Esophagus mucosa (tissue), 1 donor: ENCODE measurements at regions not wholly inside any gene's neighbourhood (a gene's known extent, or its start where the extent isn't known, plus 50 kb on each side); places are given as distances from the start of the nearest gene placed in this dataset.

ENCODE experiments used
- ATAC-seq: fragments of 200-7000 bp; cut with Tn5 transposase; one replicate; pipeline ENCODE4 v1.9.1; 2020
- donor health status: DM: yes; HTN: yes; CAD: no.

- no peak for ATAC-seq
These were observed 1293.7 kb upstream of the C9orf72 start for GRCh38 chr9:28866951-28867350.

DNA sequence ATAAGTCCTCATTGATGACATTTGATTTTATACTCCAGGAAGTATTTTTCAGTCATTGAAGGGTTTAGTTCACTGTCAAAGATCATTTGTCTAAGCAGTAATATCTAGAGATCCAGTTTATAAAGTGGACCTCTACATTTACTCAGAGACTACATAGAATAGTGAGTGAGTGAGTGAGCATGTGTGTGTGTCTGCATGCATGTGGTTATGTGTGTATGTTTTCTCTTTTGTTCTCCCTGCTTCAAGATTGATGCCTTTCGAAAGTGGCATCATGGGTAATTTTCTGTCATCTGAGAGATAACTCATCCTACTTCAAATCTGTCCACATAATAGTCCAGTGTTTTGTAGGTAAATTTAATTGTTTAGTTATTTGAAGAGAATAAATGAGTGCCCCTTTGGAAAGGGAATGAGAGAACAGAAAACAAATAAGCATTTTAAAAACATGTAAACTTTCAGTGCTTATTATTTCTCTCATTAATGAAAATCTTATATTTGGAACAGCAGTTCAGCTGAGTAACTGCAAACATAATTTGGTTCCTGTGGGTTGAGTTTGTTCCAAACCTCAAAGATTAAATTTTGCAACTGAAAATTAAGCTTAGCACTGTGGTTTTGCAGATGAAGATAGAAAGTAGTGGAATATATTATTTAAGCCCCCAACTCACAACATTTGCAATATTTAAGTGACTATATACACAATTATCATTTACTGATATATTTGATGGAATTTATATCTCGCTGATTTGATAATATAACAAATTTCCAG, 1295.1 kb upstream of the C9orf72 start:
- no peak for ATAC-seq

DNA sequence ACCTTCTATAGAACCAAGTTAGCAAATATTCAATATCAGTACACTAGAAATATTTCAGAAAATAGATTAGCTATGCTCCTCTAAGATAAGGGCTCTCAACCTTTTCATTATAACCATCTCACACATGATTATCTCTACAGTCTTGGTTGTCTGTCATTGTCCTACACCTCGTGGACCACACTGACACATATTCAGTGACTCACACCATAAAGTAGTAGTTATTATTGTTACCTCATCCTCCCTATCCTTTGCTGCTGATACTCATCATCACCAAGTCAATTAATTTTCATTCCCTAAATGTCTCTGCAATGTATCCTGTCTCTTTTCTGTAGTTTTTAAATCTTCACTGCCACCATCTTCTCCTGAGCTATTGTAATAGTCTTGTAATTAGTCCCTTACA, 1309.2 kb upstream of the C9orf72 start:
- ATAC-seq, result no peak

DNA sequence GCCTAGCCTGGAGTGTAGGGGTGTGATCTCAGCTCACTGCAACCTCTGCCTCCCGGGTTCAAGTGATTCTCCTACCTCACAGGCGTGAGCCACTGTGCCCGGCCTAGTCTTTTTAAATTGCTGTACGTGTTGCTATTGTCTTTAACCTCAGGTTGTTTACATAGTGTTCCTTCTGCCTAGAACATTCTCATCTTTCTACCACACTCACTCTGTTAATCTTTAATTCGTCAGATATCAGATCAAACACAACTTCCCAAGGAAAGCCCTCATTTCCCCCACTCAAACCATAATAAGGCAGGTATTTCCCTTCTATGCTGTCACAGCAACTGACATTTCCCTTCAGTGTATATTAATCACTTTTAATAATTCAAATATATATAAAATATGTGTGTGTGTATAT, 1310.0 kb upstream of the C9orf72 start:
- no peak for ATAC-seq

DNA sequence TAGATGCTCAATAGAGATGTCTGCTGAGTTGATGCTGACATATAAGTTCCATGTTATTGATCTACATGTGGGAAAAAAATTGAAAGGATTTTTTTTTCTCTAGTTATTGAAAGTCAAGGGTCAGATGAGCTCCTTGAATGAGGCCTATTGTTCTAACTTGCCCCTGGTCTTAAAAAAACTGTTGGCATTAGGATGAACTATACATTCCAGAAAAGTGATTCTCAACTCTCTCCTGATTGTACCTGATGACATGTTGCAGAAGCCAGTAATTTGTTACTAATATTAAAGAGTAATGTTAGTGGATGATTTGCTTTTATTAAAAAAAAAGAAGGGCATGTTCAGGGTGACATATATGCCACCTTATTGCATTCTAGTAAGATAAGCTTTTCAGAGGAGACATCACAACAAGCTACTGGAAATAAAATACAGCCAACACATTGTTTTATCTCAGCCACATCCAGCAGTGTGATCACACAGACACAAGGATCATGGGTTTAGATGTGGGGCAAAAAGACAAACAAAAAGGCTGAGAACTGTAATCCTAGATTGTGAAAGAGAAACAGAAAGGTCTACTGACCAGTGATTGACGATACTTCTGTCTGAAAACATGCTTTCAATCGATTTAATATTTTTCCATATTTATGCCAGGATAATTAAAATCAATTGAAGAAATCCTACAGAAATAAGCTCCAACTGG, 1314.1 kb upstream of the C9orf72 start:
- ATAC-seq, result no peak

GRCh38 chr9:28888806-28889205, 1315.5 kb upstream of the C9orf72 start:
- no peak for ATAC-seq

- ATAC-seq, result no peak
These were observed 1319.3 kb upstream of the C9orf72 start for GRCh38 chr9:28892538-28892937.

DNA sequence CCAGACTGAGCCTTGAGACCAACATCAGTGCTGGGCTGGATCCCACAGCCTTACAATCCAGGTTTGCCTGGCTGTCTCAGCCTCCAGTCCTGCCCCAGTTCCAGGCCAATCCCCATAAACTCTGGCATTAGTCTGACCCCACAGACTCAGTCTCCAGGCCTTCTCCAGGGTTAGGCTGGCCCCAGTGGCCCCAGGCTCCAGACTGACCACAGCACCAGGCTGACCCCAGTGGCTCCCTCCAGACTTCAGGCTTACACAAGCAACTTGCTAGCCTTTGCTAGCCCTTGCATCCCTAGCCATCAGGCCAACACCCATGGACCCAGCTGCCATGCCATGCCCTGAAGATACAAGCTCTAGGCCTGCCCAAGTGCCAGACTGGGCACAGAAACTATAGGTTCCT, 1326.0 kb upstream of the C9orf72 start:
- ATAC-seq, result no peak

DNA sequence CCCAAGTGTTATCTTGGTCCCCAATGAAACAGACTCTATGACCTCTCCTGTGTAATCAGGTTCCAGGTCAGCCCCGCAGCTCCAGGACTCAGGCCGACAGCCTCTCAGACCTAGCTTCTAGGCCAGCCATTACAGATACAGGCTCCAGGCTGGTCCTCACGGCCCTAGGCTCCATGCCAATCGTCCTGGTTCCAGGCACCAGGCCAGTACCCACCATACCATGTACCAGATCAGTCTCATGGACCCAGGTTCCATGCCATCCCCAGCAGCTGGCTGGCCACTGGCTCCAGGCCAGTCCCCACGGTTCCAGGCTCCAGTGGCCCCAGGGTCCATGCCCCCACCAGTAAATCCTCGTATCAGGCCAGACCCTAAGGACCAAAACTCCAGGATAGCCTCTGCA, 1326.6 kb upstream of the C9orf72 start:
- no peak for ATAC-seq

GRCh38 chr9:28900406-28900805, 1327.1 kb upstream of the C9orf72 start:
- ATAC-seq, result no peak

GRCh38 chr9:28909526-28909925, 1336.2 kb upstream of the C9orf72 start:
- ATAC-seq, result no peak

DNA sequence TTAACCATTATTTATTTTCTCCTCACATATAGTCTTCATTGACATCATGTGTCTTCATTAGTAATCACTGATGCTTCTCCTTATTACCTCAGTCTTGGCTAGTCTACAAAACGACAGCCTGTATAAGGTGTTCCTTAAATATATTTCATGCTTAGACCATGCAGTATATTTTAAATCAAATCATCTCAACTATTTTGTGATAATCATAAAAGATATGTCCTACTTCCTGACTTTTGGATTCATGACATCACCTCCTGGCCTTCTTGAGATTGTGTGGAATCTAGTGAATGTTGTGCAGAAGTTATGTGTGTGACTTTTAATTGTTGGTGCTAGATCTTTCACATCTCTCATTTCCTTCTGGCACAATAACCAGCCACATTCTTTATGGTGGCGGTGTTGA, 1339.3 kb upstream of the C9orf72 start:
- no peak for ATAC-seq

GRCh38 chr9:28915202-28915930, 1342.1 kb upstream of the C9orf72 start:
- ATAC-seq, result peak; percentile 33

- no peak for ATAC-seq
These were observed 1343.1 kb upstream of the C9orf72 start for GRCh38 chr9:28916348-28916747.

DNA sequence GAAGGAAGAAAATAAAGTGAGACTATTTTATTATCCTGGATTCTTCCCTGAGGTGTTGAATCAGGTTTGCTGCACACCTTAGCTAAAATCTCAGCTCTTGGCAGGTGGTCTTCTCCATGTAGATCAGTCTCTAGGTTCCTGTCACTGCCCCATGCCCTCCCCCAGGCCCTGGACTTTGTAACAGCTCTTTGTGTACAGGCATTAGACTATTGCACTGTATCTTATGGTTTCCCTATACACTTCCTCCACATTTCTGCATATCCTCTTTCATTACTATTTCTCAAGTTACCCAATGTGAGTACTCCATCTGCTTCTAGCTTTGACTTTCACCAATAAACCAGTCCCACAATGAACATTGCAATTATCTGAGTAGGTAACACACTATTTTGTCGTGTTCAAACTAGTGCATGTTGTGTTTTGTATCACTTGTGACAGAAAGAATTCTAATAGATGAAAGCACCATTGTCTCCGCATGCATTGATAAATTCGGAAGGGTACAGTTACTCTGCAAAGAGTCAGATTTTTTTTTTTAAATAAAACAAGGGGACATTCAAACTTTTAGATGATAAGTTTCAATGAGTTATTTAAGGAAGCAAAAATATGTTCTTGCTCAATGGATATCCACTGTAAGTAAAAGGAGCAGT, 1348.7 kb upstream of the C9orf72 start:
- ATAC-seq, result no peak

- no peak for ATAC-seq
These were observed 1349.6 kb upstream of the C9orf72 start for GRCh38 chr9:28922891-28923290.

DNA sequence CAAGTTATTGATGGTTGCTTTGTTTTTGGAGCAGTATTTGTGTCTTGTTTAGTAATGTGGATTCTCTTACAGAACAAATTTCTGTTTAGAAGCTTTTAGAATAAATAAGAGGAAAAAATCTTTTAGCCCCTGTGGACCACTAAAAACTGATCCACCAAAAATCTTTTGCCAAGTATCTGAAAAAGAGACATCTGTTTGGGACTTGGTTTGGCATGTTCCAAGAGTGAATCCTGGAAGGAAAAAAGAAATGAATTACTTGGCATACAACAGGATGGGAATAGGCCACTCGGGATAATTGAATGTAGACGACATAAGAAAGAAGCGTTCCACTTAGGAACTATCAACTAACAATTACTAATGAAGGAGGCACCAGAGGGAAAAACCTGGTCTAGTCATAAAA, 1350.1 kb upstream of the C9orf72 start:
- ATAC-seq, result no peak

GRCh38 chr9:28925157-28925556, 1351.9 kb upstream of the C9orf72 start:
- no peak for ATAC-seq

- no peak for ATAC-seq
These were observed 1353.0 kb upstream of the C9orf72 start for GRCh38 chr9:28926306-28926705.

DNA sequence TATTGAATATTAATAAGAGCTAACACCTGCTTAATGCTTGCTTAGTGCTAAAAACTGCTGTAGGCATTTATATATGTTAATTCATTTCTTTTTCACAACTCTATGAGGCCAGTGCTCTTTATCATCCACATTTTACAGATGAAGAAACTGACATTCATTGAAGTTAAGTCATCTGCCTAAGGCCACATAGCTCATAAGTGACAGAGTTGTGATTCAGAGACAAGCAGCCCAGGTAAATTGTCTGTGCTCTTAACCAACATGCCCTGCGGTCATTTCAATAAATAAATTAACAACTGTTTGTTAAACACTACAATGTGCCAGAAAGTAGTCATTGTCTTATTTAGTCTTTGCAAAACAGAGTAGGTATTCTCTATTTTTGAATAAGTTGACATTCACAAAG, 1354.4 kb upstream of the C9orf72 start:
- peak; percentile 87 for ATAC-seq

DNA sequence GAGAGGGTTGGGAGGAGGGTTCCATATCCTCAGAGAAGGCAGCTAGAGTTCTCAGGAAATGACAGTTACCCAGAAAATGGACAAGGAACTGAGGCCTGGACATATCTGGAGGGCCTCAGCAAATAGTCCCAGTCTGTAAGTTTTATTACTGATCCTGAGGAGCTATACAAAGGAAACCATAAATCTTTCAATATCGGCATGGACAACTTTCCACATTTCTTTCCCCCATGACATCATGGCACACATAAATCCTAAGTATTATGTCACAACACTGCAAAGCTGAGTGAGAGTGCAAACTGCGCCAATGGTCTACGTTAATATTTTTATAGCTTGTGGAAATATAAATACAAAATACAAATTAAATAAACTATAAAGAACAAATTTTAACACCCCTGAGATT, 1356.2 kb upstream of the C9orf72 start:
- no peak for ATAC-seq

- no peak for ATAC-seq
These were observed 1357.5 kb upstream of the C9orf72 start for GRCh38 chr9:28930766-28931165.

DNA sequence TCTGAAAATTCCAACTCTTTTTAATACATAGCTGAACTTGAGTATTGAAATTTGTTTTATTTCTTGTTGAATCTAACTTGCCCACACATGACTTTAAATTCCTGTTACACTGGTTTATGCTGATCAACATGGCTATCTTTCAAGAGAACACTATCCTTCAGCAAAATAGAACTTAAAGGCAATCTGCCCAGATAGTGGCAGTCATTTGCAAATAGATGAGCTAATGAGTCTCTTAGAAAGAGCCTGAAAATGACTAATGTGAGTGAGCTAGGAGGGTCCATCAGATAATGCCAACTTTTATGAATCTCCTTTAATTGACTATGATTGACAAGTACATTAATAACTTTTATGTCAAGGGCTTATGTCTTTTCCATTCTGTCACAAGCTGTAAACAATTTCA, 1360.8 kb upstream of the C9orf72 start:
- no peak for ATAC-seq
